ENCODE measurements at regions not wholly inside any gene's neighbourhood (a gene's known extent, or its start where the extent isn't known, plus 50 kb on each side); places are given as distances from the start of the nearest gene placed in this dataset.

GRCh38 chr15:88986949-88987590 lies 73.9 kb upstream of the MFGE8 start:
- FAIRE-seq (no peak), ATAC-seq (peak; percentile 71), DNase-seq (ENCODE audit: low spot score) (no peak)
- H3K4me3 ChIP-seq (replicated peaks in 1 of 3; ENCODE audit: insufficient read depth in 1 of 3, low read depth in 2 of 3, low read length in 3 of 3) = peak overlapping the region in 1 of 3 experiments; percentile 2; a peak in 1 of 6 replicates
- H3K36me3 ChIP-seq (replicated peaks in 1 of 2; ENCODE audit: control insufficient read depth in 1 of 2, insufficient read depth in 2 of 2, low read length in 2 of 2) = no peaks in the 10 kb centered on the region
- H3K27me3 ChIP-seq (ENCODE audit: control insufficient read depth in 1 of 2, insufficient read depth in 2 of 2, low read length in 2 of 2) = peaks cover 0 to 5% of the 10 kb centered on the region in 2 experiments; a peak in 1 of 5 replicates
- no peaks in the 10 kb centered on the region for H3K9me3 ChIP-seq (ENCODE audit: low read length)
- no peak overlapping the region for H2AFZ ChIP-seq (ENCODE audit: low read length)
- no peaks in the 10 kb centered on the region for H3K79me2 ChIP-seq (ENCODE audit: insufficient read depth, low read length)
- H3K4me1 ChIP-seq (ENCODE audit: insufficient read depth, low read length) = peaks cover 23% of the 10 kb centered on the region
- intact Hi-C loops (cut with micrococcal nuclease; ENCODE audit: unreplicated experiment) = no loop called here
- BruUV-seq (replicated peaks) = no TSS peak
- H3K4me2 ChIP-seq (ENCODE audit: low read depth, low read length) = peak overlapping the region; percentile 33
- H4K20me1 ChIP-seq (ENCODE audit: insufficient read depth, low read length) = no peaks in the 10 kb centered on the region
- H3K27ac ChIP-seq (ENCODE audit: extremely low read length, insufficient read depth, low read length) = no peak overlapping the region
- POLR2A ChIA-PET = no interaction called here
- H3K9ac ChIP-seq (ENCODE audit: insufficient read depth, low read depth, low read length) = no peak overlapping the region
- 12% methylated on average over 6 of the region's 11 CpGs for WGBS (ENCODE audit: low lambda C conversion rate)
- CTCF ChIA-PET (ENCODE audit: low intra/inter-chr PET ratio, low total read pairs) = no interaction called here
- in situ Hi-C loops (cut with HindIII; ENCODE audit: extremely low pct_ligation_motif_present, low pct_unique_long_range_greater_than_20kb) = no loop called here
- TF ChIP-seq HOMEZ (CRISPR knock-in tag; IDR thresholded peaks at IDR 0.05; ENCODE audit: low read depth) (no peak), BCL6 (CRISPR knock-in tag; IDR thresholded peaks at IDR 0.05) (no peak), FOXP1 (IDR thresholded peaks at IDR 0.05) (no peak), FOXP1 (CRISPR knock-in tag; IDR thresholded peaks at IDR 0.05) (peak; percentile 44; the same call in 1 of the 2 replicates), NR2F1 (CRISPR knock-in tag; IDR thresholded peaks at IDR 0.05) (no peak), ZNF281 (CRISPR knock-in tag; IDR thresholded peaks at IDR 0.05; ENCODE audit: borderline replicate concordance) (peak; percentile 20; the same call in 1 of the 2 replicates), ATF2 (CRISPR knock-in tag; IDR thresholded peaks at IDR 0.05) (no peak), NCOR1 (IDR thresholded peaks at IDR 0.05; ENCODE audit: borderline replicate concordance, low read length) (no peak), FOXP4 (CRISPR knock-in tag; IDR thresholded peaks at IDR 0.05) (0 out of 2 replicates have a peak, but pooled peaks have one; percentile 29), PATZ1 (CRISPR knock-in tag; IDR thresholded peaks at IDR 0.05) (peak; percentile 21; the same call in 1 of the 2 replicates), MEF2D (CRISPR knock-in tag; IDR thresholded peaks at IDR 0.05) (no peak), SOX13 (IDR thresholded peaks at IDR 0.05) (no peak), SOX13 (CRISPR knock-in tag; conservative IDR thresholded peaks at IDR 0.05 in 1 of 2, IDR thresholded peaks at IDR 0.05 in 1 of 2) (0 out of 4 replicates have a peak, but pooled peaks of 1 of the 2 experiments have one; percentile 25), EEA1 (CRISPR knock-in tag; IDR thresholded peaks at IDR 0.05; ENCODE audit: borderline replicate concordance) (no peak), GATAD1 (CRISPR knock-in tag; IDR thresholded peaks at IDR 0.05) (no peak)
